ENCODE measurements at regions not wholly inside any gene's neighbourhood (a gene's known extent, or its start where the extent isn't known, plus 50 kb on each side); places are given as distances from the start of the nearest gene placed in this dataset.
"Not testable (repeated sequence)": the region's sequence is repeated elsewhere in the genome, so short reads cannot be mapped to it uniquely, and the experiment has no call there.

DNA sequence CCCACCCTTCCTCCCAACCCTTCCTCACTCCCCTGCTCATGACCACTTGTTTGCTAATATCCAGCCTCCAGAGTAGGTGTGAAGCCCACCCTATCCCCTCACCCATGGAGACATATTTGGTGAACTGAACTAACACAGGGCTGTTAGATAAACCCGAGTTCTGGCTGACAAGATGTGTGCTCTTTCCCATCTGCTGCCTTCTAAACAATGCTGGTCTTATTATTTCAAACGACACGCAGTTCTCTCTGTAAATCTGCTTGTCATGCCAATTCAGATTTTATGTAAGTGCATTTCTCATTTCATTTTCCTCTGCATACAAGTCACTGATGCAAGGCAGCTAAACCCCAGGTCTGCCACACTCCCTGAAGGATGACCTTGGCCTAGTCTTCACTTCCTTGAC is 343.0 kb upstream of the CDH5 start:
- H3K4me3 ChIP-seq (ENCODE audit: low read depth, low read length) = no peak overlapping the region
- TF ChIP-seq, protein P1, sequence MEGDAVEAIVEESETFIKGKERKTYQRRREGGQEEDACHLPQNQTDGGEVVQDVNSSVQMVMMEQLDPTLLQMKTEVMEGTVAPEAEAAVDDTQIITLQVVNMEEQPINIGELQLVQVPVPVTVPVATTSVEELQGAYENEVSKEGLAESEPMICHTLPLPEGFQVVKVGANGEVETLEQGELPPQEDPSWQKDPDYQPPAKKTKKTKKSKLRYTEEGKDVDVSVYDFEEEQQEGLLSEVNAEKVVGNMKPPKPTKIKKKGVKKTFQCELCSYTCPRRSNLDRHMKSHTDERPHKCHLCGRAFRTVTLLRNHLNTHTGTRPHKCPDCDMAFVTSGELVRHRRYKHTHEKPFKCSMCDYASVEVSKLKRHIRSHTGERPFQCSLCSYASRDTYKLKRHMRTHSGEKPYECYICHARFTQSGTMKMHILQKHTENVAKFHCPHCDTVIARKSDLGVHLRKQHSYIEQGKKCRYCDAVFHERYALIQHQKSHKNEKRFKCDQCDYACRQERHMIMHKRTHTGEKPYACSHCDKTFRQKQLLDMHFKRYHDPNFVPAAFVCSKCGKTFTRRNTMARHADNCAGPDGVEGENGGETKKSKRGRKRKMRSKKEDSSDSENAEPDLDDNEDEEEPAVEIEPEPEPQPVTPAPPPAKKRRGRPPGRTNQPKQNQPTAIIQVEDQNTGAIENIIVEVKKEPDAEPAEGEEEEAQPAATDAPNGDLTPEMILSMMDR (conservative IDR thresholded peaks at IDR 0.05; ENCODE audit: low read depth, low read length) = no peak
- no peak for DNase-seq (ENCODE audit: low read depth)

DNA sequence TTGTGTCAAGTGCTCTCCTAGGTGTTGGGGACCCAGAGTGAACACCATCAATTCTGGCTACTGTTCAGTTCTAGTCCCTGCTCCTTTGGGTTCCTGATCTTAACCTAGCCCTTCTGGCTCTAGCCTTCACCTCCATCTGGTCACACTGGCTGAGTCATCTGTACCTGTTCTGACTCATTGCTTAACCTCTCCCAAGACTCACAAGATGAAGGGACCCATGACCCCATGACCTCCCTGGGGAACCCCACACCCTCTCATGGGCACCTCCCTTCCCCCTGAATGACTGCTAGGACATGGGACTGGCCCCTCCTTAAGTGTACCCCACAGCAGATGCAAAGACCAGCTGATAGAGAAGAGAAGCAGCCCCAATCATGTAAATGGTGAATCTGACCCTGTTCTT is 345.8 kb upstream of the CDH5 start:
- TF ChIP-seq, protein P1 (conservative IDR thresholded peaks at IDR 0.05; ENCODE audit: low read depth, low read length) = no peak
- no peak for DNase-seq (ENCODE audit: low read depth)
- no peak overlapping the region for H3K4me3 ChIP-seq (ENCODE audit: low read depth, low read length)

DNA sequence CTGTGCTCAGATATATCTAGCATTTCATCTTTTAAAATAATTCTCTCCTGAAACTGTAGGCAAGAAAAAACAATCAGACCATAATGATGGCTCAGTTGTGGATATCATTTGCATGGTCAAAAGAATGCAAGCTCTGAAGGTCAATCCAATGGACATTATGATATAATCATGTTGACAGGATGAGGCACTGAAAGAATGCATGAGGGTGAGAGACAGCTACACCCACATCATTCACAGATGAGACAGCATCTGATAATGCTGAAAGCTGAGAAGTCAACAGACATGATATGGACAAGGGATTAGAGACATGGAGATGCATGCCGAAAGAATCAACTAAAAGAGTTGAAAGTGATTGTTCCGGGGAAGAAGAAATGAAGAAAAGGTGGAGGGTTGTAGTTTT is 346.4 kb upstream of the CDH5 start:
- H3K4me3 ChIP-seq (ENCODE audit: low read depth, low read length) = no peak overlapping the region
- DNase-seq (ENCODE audit: low read depth) = no peak

DNA sequence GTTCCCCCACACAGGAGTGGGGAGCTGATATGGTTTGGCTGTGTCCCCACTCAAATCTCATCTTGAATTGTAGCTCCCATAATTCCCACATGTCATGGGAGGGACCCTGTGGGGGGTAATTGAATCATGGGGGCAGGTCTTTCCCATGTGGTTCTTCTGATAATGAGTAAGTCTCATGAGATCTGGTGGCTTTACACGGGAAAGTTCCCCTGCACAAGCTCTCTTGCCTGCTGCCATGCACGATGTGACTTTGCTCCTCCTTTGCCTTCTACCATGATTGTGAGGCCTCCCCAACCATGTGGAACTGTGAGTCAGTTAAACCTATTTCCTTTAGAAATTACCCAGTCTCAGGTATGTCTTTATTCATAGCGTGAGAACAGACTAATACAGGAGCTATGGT is 347.0 kb upstream of the CDH5 start:
- not testable (repeated sequence) for DNase-seq (ENCODE audit: low read depth); H3K4me3 ChIP-seq (ENCODE audit: low read depth, low read length)

More for the DNA sequence above, 346.4 kb upstream of the CDH5 start:
- TF ChIP-seq, protein P1 (conservative IDR thresholded peaks at IDR 0.05; ENCODE audit: low read depth, low read length) = no peak

DNA sequence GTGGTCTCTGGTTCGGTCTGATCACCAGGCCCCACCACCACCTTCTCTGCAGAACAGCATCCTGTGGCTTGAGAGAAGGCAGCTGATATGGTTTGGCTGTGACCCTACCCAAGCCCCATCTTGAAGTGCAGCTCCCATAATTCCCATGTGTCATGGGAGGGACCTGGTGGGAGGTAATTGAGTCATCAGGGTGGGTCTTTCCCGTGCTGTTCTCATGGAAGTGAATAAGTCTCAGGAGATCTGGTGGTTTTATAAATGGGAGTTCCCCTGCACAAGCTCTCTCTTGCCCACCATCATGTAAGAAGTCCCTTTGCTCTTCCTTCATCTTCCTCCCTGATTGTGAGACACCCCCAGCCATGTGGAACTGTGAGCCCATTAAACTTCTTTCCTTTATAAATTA is 352.3 kb upstream of the CDH5 start:
- TF ChIP-seq, protein P1 (conservative IDR thresholded peaks at IDR 0.05; ENCODE audit: low read depth, low read length) = no peak
- no peak for DNase-seq (ENCODE audit: low read depth)
- H3K4me3 ChIP-seq (ENCODE audit: low read depth, low read length) = no peak overlapping the region

DNA sequence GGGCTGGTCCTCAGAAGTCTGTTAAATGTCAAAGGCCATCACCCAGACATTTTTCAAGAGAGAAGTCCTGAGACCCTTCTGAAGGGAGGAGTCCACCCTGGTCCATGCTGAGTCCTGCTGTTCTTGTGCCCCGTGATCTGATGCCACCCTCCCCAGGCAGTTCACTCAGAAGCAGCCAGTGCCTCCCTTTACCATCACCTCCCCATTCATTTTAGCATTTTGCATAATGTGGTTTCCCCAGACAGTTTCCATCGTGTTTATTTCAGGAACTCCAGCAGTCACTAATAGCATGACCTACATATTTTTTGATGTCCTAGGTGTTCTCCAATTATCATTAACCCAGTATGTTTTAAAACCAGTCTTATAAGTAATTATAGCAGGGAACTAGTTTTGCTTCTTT is 353.0 kb upstream of the CDH5 start:
- TF ChIP-seq, protein P1 (conservative IDR thresholded peaks at IDR 0.05; ENCODE audit: low read depth, low read length) = no peak
- DNase-seq (ENCODE audit: low read depth) = no peak
- no peak overlapping the region for H3K4me3 ChIP-seq (ENCODE audit: low read depth, low read length)

DNA sequence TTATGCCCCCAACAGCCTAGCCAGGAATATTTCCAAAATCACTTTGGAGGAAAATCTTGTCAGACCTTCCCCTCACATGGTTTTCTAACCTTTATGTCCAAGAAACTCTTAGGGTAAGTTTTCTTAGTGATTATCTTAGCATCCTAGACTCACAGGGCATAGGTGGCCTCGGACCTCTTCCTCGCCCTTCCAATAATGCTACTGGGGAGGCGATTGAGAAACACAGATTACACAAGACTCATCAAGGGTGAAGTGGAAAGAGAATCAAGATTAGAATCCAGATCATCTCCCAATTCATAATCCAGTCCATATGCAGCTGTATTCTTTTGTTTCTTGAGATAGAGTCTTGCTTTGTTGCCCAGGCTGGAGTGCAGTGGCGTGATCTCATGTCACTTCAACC is 358.4 kb upstream of the CDH5 start:
- TF ChIP-seq, protein P1 (conservative IDR thresholded peaks at IDR 0.05; ENCODE audit: low read depth, low read length) = no peak
- H3K4me3 ChIP-seq (ENCODE audit: low read depth, low read length) = no peak overlapping the region

DNA sequence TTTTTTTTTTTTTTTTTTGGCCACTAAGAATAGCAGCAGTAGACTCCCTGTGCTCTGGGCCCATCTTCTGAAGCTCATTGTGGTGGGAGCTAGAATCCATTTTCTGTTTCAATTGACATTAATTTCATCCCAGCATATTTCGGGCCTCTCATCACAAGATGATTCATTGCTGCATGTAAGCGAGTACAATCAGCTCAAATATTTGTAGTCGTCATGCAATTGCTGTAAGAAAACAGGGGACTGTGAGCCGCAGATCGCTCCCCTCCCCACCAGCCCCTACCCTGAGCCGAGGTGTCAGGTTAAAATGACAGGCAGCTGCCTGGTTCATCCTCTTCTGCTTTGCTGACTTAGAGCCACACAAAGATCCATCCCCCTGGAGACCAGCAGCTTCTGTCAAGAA is 358.8 kb upstream of the CDH5 start:
- no peak for DNase-seq (ENCODE audit: low read depth)
- H3K4me3 ChIP-seq (ENCODE audit: low read depth, low read length) = no peak overlapping the region
- TF ChIP-seq, protein P1 (conservative IDR thresholded peaks at IDR 0.05; ENCODE audit: low read depth, low read length) = no peak

More for the DNA sequence above, 358.4 kb upstream of the CDH5 start:
- no peak for DNase-seq (ENCODE audit: low read depth)
